ENCODE measurements at regions not wholly inside any gene's neighbourhood (a gene's known extent, or its start where the extent isn't known, plus 50 kb on each side); places are given as distances from the start of the nearest gene placed in this dataset.

GRCh38 chr5:96218653-96219052 is 214.4 kb downstream of the PCSK1 start:
- TF ChIP-seq CTCF (IDR thresholded peaks at IDR 0.05) (no peak), REST (IDR thresholded peaks at IDR 0.05; ENCODE audit: insufficient read depth in 1 of 2, low read depth in 2 of 2, low read length in 1 of 2) (no peak)
